A549 (cell line): ENCODE measurements at regions not wholly inside any gene's neighbourhood (a gene's known extent, or its start where the extent isn't known, plus 50 kb on each side); places are given as distances from the start of the nearest gene placed in this dataset.

ENCODE experiments used
- BHLHE40 ChIP-seq: IDR thresholded peaks from 2 replicates; pipeline ENCODE4 v1.6.1; 2012; ENCODE audit warnings: low read depth, low read length, inconsistent platforms
- CHD2 ChIP-seq: fragments of 150-350 bp; IDR thresholded peaks from 2 replicates; pipeline ENCODE4 v1.6.1; 2014; ENCODE audit warnings: low read length; ENCODE audit not compliant: partially characterized antibody
- CHD4 ChIP-seq: fragments of 200-600 bp; sonication (generic); IDR thresholded peaks from 2 replicates; pipeline ENCODE4 v1.6.1; 2016; ENCODE audit warnings: antibody characterized with exemption, mild to moderate bottlenecking, borderline replicate concordance
- HDAC2 ChIP-seq: fragments of 200-600 bp; sonication (generic); IDR thresholded peaks from 2 replicates; pipeline ENCODE4 v1.6.1; 2016
- MAZ ChIP-seq: fragments of 150-350 bp; IDR thresholded peaks from 2 replicates; pipeline ENCODE4 v1.6.1; 2014; ENCODE audit warnings: antibody characterized with exemption, low read depth, low read length, borderline replicate concordance
- POLR2A ChIP-seq: IDR thresholded peaks from 2 replicates; pipeline ENCODE4 v1.6.1; 2012; ENCODE audit warnings: mild to moderate bottlenecking, low read length
- RCOR1 ChIP-seq: fragments of 150-350 bp; IDR thresholded peaks from 2 replicates; pipeline ENCODE4 v1.6.1; 2014; ENCODE audit warnings: antibody characterized with exemption, low read length, low read depth
- SMC3 ChIP-seq: fragments of >200 bp; sonication (Bioruptor Twin); formaldehyde crosslinking; IDR thresholded peaks from 3 replicates; pipeline ENCODE4 v1.6.1; 2018; ENCODE audit warnings: inconsistent platforms
- TF ChIP-seq, protein P1 (sequence below): fragments of 450-650 bp; IDR thresholded peaks from 2 replicates; pipeline ENCODE4 v1.6.1; 2014; ENCODE audit warnings: antibody characterized with exemption
- TF ChIP-seq, protein P2 (sequence below): fragments of 250-450 bp; sonication (Bioruptor Pico); IDR thresholded peaks from 2 replicates; pipeline ENCODE4 v1.5.0; 2021; ENCODE audit warnings: mild to moderate bottlenecking, moderate library complexity, borderline replicate concordance
- TF ChIP-seq, protein P3 (sequence below): fragments of >200 bp; sonication (Bioruptor Twin); formaldehyde crosslinking; IDR thresholded peaks from 3 replicates; pipeline ENCODE4 v1.5.1; 2016
- TF ChIP-seq, protein P4 (sequence below): IDR thresholded peaks from 2 replicates; pipeline ENCODE4 v1.6.1; 2012

DNA sequence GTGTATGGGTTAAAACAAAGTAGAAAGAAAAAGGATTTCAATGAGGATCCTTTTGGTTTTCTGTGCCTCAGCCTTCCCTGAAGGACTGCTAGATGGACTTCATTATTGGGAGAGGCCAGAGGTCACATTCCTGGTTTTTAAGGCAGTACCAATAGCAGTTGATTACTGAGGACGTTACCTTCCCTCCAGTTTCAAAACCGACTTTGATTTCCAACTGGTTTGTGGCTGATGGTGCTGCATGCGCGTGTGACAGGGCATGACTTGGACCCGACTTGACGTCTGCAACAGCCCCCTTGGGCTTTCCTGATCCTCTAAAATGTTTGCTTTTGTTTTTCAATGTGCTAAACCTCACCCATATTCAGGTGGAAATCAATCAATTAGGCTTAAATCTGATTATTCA is 314.3 kb upstream of the ARGLU1 start:
- no peak for TF ChIP-seq POLR2A
- no peak for TF ChIP-seq HDAC2
- TF ChIP-seq, protein P1, sequence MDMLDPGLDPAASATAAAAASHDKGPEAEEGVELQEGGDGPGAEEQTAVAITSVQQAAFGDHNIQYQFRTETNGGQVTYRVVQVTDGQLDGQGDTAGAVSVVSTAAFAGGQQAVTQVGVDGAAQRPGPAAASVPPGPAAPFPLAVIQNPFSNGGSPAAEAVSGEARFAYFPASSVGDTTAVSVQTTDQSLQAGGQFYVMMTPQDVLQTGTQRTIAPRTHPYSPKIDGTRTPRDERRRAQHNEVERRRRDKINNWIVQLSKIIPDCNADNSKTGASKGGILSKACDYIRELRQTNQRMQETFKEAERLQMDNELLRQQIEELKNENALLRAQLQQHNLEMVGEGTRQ, result no peak
- no peak for TF ChIP-seq CHD2
- TF ChIP-seq, protein P2, sequence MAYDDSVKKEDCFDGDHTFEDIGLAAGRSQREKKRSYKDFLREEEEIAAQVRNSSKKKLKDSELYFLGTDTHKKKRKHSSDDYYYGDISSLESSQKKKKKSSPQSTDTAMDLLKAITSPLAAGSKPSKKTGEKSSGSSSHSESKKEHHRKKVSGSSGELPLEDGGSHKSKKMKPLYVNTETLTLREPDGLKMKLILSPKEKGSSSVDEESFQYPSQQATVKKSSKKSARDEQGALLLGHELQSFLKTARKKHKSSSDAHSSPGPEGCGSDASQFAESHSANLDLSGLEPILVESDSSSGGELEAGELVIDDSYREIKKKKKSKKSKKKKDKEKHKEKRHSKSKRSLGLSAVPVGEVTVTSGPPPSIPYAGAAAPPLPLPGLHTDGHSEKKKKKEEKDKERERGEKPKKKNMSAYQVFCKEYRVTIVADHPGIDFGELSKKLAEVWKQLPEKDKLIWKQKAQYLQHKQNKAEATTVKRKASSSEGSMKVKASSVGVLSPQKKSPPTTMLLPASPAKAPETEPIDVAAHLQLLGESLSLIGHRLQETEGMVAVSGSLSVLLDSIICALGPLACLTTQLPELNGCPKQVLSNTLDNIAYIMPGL (CRISPR knock-in tag), result no peak
- TF ChIP-seq BHLHE40, result no peak
- TF ChIP-seq, protein P3, sequence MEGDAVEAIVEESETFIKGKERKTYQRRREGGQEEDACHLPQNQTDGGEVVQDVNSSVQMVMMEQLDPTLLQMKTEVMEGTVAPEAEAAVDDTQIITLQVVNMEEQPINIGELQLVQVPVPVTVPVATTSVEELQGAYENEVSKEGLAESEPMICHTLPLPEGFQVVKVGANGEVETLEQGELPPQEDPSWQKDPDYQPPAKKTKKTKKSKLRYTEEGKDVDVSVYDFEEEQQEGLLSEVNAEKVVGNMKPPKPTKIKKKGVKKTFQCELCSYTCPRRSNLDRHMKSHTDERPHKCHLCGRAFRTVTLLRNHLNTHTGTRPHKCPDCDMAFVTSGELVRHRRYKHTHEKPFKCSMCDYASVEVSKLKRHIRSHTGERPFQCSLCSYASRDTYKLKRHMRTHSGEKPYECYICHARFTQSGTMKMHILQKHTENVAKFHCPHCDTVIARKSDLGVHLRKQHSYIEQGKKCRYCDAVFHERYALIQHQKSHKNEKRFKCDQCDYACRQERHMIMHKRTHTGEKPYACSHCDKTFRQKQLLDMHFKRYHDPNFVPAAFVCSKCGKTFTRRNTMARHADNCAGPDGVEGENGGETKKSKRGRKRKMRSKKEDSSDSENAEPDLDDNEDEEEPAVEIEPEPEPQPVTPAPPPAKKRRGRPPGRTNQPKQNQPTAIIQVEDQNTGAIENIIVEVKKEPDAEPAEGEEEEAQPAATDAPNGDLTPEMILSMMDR, result no peak
- TF ChIP-seq MAZ, result no peak
- TF ChIP-seq CHD4, result no peak
- TF ChIP-seq, protein P4, sequence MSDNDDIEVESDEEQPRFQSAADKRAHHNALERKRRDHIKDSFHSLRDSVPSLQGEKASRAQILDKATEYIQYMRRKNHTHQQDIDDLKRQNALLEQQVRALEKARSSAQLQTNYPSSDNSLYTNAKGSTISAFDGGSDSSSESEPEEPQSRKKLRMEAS, result no peak
- no peak for TF ChIP-seq RCOR1
- TF ChIP-seq SMC3, result no peak
